Amniotic epithelial cell (primary cell): ENCODE measurements at regions not wholly inside any gene's neighbourhood (a gene's known extent, or its start where the extent isn't known, plus 50 kb on each side); places are given as distances from the start of the nearest gene placed in this dataset.
"Not testable (repeated sequence)": the region's sequence is repeated elsewhere in the genome, so short reads cannot be mapped to it uniquely, and the experiment has no call there.

ENCODE experiments used
- DNase-seq: peaks from one replicate; pipeline ENCODE4 v3.0.0-alpha.2; 2010; ENCODE audit warnings: low read depth

GRCh38 chr14:28121512-28122297, 644.9 kb upstream of the FOXG1 start:
- DNase-seq, result no peak

GRCh38 chr14:28130610-28131284, 635.8 kb upstream of the FOXG1 start:
- DNase-seq, result no peak

DNA sequence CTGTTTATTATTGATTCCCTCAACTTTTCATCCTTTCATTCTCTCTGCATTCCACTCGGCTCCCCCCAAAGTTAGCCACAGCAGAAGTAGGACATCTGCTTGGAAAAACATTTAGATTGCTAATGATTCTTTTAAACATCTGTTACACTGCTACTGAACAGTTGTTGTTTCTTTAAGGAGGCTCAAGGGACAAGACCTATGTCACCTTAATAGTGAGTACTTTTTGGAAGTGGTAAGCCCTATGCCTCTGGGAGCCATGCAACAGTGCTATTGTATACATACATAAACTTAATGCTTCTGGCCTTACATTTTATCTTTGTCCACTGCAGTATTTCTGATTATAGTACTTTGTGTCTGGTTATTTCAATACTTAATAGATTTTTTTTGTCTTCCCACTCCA, 628.2 kb upstream of the FOXG1 start:
- no peak for DNase-seq

- no peak for DNase-seq
These were observed 624.9 kb upstream of the FOXG1 start for GRCh38 chr14:28141662-28142061.

- no peak for DNase-seq
These were observed 624.1 kb upstream of the FOXG1 start for GRCh38 chr14:28142400-28143015.

DNA sequence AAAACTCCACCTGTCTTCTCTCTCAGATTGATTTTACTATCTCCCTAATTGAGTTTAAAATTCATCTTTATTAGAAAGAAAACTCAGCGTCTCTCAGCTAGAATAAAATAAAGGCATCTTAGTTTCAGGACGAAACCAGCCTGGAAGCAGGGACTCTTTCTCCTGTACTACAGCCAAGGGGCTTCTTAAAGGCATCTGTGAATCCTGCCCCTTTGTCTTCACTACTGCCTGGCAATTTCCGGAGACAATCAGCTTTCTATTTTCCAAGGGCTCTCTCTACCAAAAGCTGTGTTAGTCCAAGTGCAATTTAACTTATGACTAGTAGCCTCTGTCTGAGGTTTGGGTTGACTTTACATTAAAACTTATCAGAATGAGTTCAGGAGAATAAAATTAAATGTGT, 623.3 kb upstream of the FOXG1 start:
- DNase-seq, result no peak

GRCh38 chr14:28151926-28152325, 614.7 kb upstream of the FOXG1 start:
- no peak for DNase-seq

GRCh38 chr14:28152453-28153044, 614.0 kb upstream of the FOXG1 start:
- DNase-seq, result no peak

DNA sequence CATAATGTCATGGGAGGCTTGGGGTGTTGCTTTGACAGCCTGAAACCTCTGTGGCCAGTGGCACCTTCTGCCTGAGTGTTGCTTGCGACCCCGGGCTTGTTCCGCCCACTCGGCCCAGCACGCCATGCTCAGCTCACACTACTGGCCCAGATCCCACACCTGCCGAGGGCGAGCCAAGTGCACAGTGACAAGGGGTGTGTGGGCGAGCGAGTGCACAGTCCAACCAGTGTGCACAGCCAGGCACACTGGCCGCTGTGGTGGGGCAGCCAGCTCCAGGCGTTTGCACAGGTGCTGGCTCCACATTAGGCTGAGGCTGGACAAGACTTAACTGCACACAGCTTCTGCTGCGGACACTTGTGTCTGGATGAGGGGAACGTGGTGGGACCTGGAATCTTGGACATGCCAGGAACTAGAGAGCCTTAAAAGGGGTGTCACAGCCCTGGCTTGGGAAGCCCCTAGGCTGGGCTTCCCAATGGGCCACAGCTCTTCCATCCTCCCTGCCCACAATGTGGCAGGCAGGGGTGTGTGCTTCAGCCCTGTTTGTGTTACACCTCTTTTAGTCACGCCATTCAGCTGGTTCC, 609.2 kb upstream of the FOXG1 start:
- no peak for DNase-seq

- no peak for DNase-seq
These were observed 608.4 kb upstream of the FOXG1 start for GRCh38 chr14:28157887-28158791.

DNA sequence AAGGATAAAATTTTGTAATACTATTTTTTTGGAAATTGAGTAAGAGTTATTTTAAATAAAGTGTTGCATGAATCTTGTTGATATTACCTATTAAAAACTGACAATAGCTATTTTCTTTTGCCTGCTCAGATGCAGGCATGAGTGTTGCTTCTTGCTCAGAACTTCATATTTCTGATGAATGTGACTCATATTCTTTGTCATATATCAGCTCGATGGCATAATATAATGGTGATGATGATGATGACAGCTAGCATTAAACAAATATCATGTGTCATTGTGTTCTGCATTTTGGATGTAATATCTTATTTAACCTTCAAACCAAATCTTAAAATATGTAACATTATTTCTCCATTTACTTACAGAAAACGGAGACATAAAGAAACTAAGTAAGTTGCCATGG, 605.5 kb upstream of the FOXG1 start:
- DNase-seq, result no peak

DNA sequence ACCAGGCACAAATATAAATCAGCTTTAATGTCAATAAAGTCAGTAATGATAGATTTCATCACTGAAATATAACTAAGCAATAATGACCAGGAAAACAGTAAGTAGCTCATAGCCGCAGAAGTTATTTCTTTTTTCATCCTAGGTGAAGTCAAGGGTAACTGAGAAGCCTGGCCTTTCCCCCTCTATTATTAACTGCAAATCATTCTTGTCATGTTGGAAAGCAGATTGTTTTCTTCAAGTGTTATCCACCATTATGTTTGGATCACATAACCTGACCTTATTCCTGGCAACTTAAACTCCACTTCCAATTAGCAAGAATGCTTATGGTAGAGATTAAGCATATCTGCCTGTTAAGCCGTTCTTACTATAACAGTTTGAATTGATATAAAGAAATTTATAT, 603.4 kb upstream of the FOXG1 start:
- DNase-seq, result no peak

DNA sequence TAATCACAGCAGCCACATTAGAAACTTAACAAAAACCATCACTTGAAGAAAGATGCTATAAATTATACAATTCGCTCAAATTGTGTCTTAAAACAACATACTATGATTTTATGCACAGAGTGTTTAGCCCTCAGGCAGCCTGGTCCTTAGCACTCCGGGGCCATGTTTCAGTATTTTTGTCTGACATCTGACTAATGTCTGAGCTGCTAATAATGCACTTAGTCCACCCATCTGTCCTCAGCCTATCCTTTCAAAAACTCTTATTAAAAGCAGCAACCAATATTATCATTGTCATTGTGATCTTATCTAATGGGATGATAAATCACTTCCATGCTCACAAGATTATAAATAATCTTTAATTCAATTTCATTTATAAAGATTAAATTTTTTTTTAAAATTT, 602.7 kb upstream of the FOXG1 start:
- DNase-seq, result no peak

DNA sequence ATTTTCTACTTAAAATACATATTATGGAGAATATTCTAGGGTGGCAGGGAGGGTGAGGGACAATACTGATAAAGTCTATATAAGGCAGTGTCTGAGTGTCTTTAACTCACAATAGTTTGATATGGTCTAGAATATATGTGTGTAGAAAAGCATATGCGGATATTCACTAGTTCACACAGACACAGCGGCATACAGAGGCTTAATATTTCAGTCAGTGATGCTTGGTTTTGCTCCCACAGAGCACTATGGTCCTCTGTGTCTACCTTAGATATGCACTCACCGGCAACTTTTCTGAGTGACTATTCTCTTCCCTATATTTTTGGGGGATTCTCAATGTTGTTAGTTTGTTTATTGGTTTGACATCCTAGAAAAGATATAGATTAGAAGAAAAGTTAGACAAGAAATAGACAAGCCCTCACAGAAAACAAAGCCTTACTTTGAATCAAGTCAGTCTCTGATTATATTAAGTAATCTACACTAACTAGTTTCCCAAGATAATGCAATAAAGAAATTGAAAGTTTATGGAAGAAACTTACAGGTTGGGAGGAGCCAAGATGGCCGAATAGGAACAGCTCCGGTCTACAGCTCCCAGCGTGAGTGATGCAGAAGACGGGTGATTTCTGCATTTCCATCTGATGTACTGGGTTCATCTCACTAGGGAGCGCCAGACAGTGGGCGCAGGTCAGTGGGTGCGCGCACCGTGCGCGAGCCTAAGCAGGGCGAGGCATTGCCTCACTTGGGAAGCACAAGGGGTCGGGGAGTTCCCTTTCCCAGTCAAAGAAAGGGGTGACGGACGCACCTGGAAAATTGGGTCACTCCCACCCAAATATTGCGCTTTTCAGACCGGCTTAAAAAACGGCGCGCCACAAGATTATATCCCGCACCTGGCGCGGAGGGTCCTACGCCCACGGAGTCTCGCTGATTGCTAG, 578.4 kb upstream of the FOXG1 start:
- DNase-seq, result not testable (repeated sequence)

GRCh38 chr14:28196878-28197277, 569.7 kb upstream of the FOXG1 start:
- no peak for DNase-seq

DNA sequence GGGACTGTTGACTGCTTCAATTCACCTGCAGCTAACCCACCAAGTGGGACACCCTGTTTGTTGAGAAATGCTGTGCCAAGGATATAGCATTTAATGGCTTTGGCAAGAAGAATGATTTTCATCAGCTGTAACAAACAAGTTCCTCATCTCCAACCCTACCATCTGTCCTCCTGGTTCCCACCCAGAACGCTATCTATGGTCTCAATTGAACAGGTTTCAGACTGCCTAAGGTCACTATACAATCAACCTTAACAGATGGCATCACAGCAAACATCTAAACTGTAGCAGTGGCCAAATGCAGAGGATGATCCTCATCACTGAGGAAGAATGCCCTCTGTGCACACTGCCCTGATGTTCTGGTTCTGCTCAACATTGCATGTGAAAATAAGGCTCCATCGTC, 546.2 kb upstream of the FOXG1 start:
- DNase-seq, result no peak

DNA sequence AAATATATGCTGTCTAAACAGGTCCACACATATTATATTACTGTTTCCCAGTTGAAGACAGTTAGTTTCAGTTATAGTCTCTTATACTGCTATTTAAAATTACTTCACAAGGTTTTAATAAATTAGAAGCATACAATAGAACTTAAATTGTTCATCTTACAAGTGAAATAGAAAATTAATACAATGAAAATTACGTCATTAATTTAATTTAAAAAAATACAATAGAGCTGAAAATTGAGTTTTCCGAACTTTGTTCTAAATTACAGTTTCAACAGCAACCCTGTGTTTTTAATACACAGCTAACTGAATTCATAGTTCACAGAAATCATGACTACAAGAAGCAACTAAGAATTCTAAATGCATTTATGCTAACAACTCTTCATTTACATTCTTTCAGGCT, 525.7 kb upstream of the FOXG1 start:
- no peak for DNase-seq

DNA sequence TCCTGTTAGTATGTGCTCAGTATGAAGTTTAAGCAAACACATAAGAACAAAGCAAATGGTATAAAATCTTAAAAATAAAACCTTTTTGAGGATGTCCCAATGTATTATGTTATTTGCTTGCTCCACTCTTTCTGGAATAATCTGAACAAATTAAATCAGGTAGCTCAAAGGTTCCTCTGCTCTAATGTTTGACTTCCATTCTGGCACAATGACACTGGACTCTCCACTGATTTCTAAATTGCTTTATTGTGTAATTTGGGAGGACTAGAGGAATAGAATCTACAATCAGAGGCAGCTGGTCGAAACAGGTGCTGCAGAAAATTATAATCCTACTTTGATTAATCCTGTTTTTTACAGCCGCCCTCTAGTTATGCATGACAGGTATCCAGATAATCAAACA, 523.7 kb upstream of the FOXG1 start:
- no peak for DNase-seq

DNA sequence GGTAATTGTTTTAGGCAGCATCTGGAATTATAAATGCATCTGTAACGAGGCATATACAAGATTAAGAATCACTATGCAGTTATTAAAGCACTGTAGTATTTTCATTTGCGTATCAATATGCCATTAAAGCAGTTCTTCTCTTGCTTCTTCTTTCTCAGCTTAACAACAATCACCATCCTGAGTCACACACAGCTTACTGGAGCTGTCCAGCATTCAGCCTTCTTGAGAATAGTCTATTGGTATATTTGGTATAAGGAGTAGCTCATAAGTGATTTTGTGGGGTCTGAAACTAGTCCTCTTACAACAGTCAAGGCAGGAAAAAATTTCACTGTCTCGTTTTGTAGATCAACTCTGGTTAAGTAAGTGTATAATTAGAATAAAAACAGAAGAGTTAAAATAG, 523.0 kb upstream of the FOXG1 start:
- DNase-seq, result no peak

GRCh38 chr14:28245216-28245615, 521.4 kb upstream of the FOXG1 start:
- no peak for DNase-seq
